DMS114 treated with DMSO at 0.1 percent for 48 hours (cell line): ENCODE measurements at regions not wholly inside any gene's neighbourhood (a gene's known extent, or its start where the extent isn't known, plus 50 kb on each side); places are given as distances from the start of the nearest gene placed in this dataset.

Experiments
- DNase-seq: peaks from one replicate; lab custom pipeline; 2025; ENCODE audit not compliant: unreplicated experiment; lab: John Stamatoyannopoulos, UW

GRCh38 chr5:74324556-74324955, 316.0 kb downstream of the ENC1 start:
- DNase-seq, result no peak

DNA sequence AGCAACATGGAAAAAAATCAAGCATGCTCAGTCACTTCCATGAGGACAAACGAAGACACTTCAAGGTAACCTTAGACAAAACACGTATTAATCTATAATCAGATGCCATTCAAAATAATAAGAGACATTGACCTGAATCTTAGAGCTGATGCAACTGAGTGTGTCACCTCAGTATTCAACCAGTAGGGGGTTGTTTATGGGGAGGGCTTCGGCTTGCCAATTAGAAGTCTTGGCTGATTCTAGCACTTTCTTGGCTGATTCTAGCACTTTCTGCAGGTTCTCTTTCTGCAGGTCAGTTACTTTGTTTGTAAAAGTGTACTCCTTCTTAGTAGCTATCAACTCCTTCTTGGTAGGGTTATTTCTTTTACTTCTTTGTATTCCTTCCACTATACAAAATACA, 317.6 kb downstream of the ENC1 start:
- no peak for DNase-seq

DNA sequence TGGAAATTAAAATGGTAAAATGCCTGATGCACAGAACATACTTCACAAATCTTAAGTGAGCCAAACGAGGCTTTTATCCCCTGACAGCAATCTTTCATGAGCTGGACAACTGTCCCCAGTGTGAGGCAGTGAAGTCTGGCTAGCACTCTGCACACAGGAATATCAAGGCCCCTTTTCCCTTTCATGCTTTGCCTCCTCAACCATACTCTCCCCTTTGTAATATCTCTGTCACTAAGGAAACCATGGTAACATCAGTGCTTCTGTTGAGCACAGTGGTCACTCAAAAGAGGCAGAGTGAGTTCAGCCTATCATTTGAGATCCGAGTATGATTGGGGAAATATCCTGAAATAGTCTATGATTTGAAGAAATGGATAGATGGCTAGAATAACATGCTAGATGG, 318.3 kb downstream of the ENC1 start:
- DNase-seq, result no peak

GRCh38 chr5:74321326-74321725, 319.2 kb downstream of the ENC1 start:
- no peak for DNase-seq

DNA sequence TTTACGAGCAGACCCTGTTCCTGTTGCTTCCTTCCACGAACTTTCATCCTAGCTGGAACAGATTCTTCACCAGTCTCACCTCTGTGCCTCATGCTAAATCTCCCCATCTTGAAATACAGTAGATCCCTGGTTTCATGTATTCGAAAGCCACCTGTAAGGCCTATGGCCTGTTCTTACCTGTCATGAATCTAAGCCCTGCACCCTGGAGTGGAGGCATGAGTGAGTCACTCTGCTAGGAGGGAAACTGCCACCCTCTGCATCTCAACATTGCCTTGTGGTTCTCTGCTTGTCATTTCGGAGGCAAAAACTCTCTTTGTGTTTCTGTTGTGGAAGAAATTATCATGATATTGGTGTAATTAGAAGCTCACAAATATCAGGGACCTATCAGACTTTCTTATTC, 320.0 kb downstream of the ENC1 start:
- no peak for DNase-seq

GRCh38 chr5:74319076-74319475, 321.5 kb downstream of the ENC1 start:
- no peak for DNase-seq

DNA sequence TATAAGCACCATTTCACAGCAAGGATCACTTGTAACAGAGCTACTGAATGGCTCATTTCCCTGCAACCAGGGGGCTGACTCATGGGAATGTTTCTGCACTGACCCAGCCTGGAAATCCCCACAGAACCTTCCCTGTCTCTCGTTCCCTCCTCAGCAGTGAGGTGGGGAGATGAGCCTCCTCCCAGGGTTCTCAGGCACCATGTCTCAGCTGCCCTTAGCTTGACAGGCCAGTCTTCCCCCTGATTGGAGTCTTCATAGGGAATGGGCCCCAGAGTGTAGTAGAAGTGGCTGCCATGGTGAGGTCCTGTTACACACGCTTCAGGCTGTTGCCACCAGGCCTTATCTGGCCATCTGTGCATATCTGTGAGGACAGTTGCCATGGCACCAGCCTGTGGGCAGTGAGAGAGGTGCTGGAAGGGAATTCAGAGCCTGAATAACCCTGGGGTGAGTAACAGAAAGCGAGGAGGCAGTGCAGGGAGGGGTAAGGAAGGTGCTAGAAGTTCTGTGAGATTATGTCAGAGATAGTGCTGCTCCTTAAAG, 324.4 kb downstream of the ENC1 start:
- no peak for DNase-seq

GRCh38 chr5:74314906-74315305, 325.6 kb downstream of the ENC1 start:
- DNase-seq, result no peak

GRCh38 chr5:74313896-74314295, 326.6 kb downstream of the ENC1 start:
- no peak for DNase-seq

DNA sequence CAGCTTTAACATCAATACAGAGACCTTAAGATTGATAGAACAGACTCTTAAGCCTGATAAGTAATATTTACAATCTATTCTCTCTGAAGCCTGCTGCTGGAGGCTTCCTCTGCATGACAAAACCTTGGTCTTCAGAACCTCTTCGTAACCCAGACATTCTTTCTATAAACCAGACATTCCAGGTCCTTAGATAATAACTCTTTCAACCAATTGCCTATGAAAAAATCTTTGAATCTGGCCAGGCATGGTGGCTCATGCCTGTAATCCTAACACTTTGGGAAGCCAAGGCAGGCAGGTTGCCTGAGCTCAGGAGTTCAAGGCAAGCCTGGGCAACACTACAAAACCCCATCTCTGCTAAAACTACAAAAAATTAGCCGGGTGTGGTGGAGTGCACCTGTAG, 327.8 kb downstream of the ENC1 start:
- no peak for DNase-seq

GRCh38 chr5:74311961-74312360, 328.6 kb downstream of the ENC1 start:
- no peak for DNase-seq

DNA sequence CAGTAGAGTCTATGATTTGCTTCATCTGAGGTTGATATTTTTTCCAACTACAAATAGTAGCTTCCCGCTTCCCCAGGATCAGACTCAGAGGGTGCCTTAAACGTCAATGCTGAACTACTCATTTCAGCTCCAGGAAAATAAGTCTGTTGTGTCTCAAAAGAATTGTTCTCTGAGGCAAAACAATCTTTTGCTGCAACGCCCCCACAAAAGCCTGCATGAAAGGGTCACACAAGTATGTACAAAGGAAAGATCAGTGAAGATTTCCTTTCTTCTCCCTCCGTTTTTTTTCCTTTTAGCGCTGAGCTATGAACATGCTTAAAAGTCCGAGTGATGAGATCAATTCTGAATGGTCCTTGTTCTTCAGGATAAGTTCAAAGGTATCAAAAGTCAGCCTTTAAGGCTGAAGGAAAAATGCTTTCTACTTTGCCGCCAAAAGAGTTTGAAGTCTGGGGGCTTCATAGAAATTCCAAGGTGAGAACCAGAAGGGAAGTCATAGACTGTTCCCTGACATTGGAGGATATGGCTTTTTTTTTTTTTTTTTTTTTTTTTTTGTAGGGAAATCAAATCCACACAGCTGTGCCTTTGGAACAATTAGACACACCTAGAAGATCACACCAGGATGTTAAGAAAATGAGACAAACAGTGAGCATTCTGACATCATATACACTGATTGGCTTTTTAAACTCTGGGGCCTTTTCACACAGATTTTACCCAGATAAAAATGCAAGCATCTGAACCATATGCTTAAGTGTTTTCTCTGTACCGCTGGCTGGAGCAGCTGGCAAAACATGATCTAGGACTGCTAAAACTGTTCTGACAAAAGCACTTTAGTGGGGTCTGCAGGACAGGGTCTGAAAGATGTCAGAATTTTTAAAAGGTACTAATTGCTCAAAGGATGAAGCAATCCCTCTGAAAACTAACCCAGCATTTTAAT, 329.3 kb downstream of the ENC1 start:
- DNase-seq, result no peak

DNA sequence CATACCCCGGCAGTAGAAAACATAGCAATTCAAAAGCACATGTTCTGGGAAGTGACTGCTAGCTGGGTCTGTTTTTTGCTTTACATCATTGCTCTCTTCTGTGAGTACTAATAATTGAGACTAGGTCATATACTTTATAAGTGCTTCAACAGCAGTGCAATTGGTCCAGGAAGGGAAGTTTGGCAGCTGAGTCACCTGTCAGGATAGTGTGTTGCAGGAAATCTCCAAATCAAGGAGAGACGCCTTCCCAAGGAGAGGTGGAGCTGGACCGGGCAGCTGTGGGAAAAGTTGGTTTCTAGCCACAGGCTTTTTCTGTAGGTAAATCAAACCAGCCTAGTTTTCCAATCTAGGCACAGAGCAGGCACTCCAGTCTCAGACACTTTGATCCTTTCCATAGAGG, 330.1 kb downstream of the ENC1 start:
- no peak for DNase-seq

- DNase-seq, result no peak
Observed at GRCh38 chr5:74309050-74309449, 331.5 kb downstream of the ENC1 start.

GRCh38 chr5:74306845-74307244, 333.7 kb downstream of the ENC1 start:
- no peak for DNase-seq

DNA sequence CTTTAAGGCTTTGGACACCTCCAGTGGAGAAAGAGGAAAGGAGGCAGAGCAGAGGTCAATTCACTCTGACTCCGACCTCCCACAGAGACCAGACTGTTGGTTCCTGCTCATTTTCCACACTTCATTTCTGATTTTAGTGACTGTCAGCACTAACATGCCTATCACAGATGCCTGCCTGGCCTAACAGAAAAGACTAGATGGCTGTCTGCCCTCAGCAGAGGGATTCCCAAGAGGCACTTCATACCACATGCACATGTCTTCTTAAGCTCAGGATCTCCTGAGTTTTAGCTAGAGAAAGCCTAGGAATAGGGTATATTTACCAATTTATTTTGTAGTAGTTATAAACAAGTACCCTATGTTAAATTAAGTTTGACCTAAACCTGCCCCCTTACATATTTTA, 336.0 kb downstream of the ENC1 start:
- no peak for DNase-seq

DNA sequence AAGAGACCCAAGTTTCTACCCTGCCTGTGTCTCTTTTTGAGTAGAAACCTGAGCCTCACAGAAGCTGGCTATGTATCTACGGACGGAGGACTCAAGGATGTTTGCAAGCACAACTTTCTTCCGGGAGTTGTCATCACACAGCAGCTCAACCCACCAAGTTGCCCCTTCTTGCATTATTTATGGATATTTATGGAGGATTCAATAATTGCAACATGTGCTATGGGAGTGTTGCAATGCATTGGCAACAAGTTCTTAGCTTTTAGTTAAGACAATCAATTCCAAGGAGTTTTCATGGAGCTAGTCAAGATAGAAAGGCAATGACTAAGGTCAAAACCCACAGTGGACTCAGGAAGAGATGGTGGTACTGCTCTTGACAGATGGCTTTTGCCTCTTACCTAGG, 336.9 kb downstream of the ENC1 start:
- DNase-seq, result no peak

DNA sequence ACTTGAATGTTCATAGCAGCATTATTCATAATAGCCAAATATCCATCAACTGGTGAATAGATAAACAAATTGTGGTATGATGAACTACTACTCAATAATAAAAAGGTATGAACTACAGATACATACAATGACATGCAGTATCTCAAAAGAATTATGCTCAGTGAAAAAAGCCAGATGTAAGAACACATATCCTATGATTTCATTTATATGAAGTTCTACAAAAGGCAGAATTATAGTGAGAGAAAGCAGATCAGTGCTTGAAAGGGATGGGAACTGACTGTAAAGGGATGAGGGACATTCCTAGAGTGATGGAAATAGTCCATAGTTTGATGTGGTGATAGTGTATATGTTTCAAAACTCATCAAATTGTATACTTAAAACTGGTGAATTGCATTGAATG, 339.0 kb downstream of the ENC1 start:
- no peak for DNase-seq

DNA sequence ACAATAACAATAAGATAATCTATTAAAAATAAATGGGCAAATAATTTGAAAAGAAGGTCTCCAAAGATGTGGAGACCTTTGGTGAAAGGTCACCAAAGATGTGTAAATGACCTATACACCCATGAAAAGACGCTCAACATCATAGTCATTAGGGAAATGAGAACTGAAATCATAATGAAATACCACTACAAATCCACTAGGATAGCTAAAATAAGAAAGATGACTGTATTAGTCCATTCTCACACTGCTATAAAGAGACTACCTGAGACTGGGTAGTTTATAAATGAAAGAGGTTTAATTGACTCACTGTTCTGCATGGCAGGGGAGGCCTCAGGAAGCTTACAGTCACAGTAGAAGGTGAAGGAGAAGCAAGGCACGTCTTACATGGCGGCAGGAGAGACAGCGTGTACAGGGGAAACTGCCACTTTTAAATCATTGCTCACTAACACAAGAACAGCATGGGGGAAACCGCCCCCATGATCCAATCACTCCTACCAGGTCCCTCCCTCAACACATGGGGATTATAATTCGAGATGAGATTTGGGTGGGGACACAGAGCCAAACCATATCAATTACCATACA, 339.6 kb downstream of the ENC1 start:
- no peak for DNase-seq

GRCh38 chr5:74299833-74300232, 340.7 kb downstream of the ENC1 start:
- DNase-seq, result no peak

GRCh38 chr5:74296685-74297408, 343.7 kb downstream of the ENC1 start:
- no peak for DNase-seq

DNA sequence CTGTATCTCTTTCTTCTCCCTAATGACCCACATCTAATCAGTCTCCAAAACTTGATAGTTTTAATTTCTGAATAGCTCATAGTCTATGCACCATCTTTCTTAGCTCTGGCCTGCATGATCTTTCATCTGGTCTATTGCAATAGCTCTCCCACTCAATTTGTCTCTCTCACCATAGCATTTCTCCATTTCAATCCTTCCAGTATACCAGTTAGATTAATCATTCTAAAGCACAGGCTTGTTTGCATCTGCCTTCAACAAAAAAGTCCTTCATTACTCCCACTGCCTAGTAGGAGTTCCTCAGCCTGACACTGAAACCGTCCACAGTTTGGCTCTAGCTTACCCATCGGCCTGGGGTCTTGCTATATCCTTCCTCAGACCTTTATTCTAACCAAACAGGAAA, 344.9 kb downstream of the ENC1 start:
- no peak for DNase-seq
